ENCODE measurements at regions not wholly inside any gene's neighbourhood (a gene's known extent, or its start where the extent isn't known, plus 50 kb on each side); places are given as distances from the start of the nearest gene placed in this dataset.

GRCh38 chr3:117084739-117085270, 375.2 kb downstream of the TUSC7 start:
- TF ChIP-seq, protein P1, sequence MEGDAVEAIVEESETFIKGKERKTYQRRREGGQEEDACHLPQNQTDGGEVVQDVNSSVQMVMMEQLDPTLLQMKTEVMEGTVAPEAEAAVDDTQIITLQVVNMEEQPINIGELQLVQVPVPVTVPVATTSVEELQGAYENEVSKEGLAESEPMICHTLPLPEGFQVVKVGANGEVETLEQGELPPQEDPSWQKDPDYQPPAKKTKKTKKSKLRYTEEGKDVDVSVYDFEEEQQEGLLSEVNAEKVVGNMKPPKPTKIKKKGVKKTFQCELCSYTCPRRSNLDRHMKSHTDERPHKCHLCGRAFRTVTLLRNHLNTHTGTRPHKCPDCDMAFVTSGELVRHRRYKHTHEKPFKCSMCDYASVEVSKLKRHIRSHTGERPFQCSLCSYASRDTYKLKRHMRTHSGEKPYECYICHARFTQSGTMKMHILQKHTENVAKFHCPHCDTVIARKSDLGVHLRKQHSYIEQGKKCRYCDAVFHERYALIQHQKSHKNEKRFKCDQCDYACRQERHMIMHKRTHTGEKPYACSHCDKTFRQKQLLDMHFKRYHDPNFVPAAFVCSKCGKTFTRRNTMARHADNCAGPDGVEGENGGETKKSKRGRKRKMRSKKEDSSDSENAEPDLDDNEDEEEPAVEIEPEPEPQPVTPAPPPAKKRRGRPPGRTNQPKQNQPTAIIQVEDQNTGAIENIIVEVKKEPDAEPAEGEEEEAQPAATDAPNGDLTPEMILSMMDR (IDR thresholded peaks at IDR 0.05; ENCODE audit: low read depth, low read length): no peak
- no peak for TF ChIP-seq EZH2phosphoT487 (IDR thresholded peaks at IDR 0.05; ENCODE audit: low read depth)

Measured in OCI-LY3 (cell line).